AG10803 (cell line): ENCODE measurements at regions not wholly inside any gene's neighbourhood (a gene's known extent, or its start where the extent isn't known, plus 50 kb on each side); places are given as distances from the start of the nearest gene placed in this dataset.

Experiments used
- DNase-seq: peaks from one replicate; pipeline ENCODE4 v3.0.0; 2010; ENCODE audit warnings: low read depth
- H3K4me3 ChIP-seq: 2 replicates; pipeline ENCODE4 v1.5.1; 2011; ENCODE audit warnings: mild to moderate bottlenecking, low read length, control low read depth
- CTCF ChIP-seq: conservative IDR thresholded peaks from 2 replicates; pipeline ENCODE4 v1.5.1; 2011; ENCODE audit warnings: mild to moderate bottlenecking, low read length, control low read depth, inconsistent platforms

- no peak for TF ChIP-seq CTCF
- DNase-seq: no peak
- no peak overlapping the region for H3K4me3 ChIP-seq
Measured at GRCh38 chr18:40662898-40663437, 1292.1 kb upstream of the PIK3C3 start.

- DNase-seq: no peak
- no peak for TF ChIP-seq CTCF
- no peak overlapping the region for H3K4me3 ChIP-seq
Measured at GRCh38 chr18:40653682-40654081, 1301.4 kb upstream of the PIK3C3 start.

DNA sequence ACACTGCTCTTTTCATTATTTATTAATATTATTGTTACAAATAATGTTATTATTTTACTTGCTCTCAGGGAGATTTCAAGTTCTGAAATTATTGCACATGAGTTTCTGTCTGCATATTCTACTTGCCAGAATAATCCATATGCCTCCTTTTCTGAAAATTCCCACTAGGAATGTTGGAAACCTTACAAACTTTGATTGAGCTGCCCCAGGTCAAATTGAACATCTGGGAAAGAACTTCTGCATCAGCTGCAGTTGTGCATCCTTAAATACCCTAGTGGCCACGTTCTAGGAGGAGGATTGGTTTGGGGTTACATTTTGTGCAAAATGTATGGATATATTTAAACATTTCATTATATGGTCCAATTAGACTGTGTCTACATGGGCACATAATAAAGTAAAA is 1302.7 kb upstream of the PIK3C3 start:
- H3K4me3 ChIP-seq: no peak overlapping the region
- TF ChIP-seq CTCF: no peak
- no peak for DNase-seq

DNA sequence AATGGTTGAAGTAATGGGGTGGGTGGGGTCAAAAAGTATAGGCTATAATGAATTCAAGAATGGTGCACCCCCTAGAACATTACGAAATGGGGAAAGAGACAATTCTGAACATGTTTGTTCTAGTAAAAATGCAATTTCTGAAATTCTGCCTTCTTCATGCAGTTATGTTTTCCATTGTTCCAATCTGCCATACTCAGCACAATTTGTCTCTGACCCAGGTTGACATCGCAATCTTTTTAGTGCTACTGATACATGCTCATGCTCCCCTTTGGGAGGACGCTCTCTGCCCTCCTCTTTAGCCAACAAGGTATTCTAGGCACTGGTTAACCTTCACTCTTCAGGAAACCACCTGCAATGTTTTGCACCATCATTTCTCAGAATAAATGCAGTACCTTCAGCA is 1303.9 kb upstream of the PIK3C3 start:
- no peak for TF ChIP-seq CTCF
- DNase-seq: no peak
- no peak overlapping the region for H3K4me3 ChIP-seq

- DNase-seq: no peak
- no peak overlapping the region for H3K4me3 ChIP-seq
- TF ChIP-seq CTCF: no peak
Measured at GRCh38 chr18:40642692-40643229, 1312.3 kb upstream of the PIK3C3 start.

DNA sequence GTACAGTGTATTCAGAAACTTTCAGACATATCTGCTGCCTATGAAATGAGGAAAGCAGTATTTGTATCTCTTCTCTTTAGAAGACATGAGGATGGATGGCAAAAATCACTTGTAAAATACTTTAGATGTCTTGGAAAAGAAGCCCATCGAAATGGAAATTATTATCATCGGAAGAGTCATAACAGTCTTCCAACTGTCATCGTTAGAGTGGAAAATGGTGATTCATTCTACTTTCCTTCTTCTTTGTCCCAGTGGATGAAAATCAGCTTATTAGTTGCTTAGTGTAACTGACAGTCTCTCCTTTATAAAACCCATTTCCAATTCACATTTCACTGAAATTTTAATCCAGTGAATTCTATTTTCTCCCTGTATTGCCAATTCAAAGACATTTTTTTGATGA is 1323.7 kb upstream of the PIK3C3 start:
- no peak overlapping the region for H3K4me3 ChIP-seq
- no peak for DNase-seq
- no peak for TF ChIP-seq CTCF

GRCh38 chr18:40630496-40630895 is 1324.5 kb upstream of the PIK3C3 start:
- no peak for DNase-seq
- TF ChIP-seq CTCF: no peak
- no peak overlapping the region for H3K4me3 ChIP-seq
